Fibroblast of lung (primary cell): ENCODE measurements at regions not wholly inside any gene's neighbourhood (a gene's known extent, or its start where the extent isn't known, plus 50 kb on each side); places are given as distances from the start of the nearest gene placed in this dataset.

Experiments
- DNase-seq, 2 donors: peaks; one replicate each; pipeline versions ENCODE4 v3.0.0 to v3.0.0-alpha.2; 2010; ENCODE audit warnings: low read depth in 2 of 2
- H2AFZ ChIP-seq: 2 replicates; pipeline ENCODE4 v1.5.1; 2012; ENCODE audit warnings: low read length, control low read depth, inconsistent platforms
- H3K27ac ChIP-seq: 2 replicates; pipeline ENCODE4 v1.5.1; 2011; ENCODE audit warnings: low read length, control low read depth; ENCODE audit not compliant: insufficient read depth
- H3K27me3 ChIP-seq: 2 replicates; pipeline ENCODE4 v1.5.1; 2011; ENCODE audit warnings: mild to moderate bottlenecking, low read length; ENCODE audit not compliant: control insufficient read depth, insufficient read depth
- H3K36me3 ChIP-seq: 2 replicates; pipeline ENCODE4 v1.5.1; 2011; ENCODE audit warnings: low read length; ENCODE audit not compliant: control insufficient read depth, insufficient read depth
- H3K4me1 ChIP-seq: 2 replicates; pipeline ENCODE4 v1.5.1; 2011; ENCODE audit warnings: low read length; ENCODE audit not compliant: control insufficient read depth, insufficient read depth; ENCODE audit errors: extremely low read depth
- H3K4me2 ChIP-seq: 2 replicates; pipeline ENCODE4 v1.5.1; 2011; ENCODE audit warnings: low read length, control low read depth; ENCODE audit not compliant: insufficient read depth; ENCODE audit errors: extremely low read depth
- H3K4me3 ChIP-seq, 4 experiments: fragments of 200-600 bp in 1 of 4; sonication (generic) in 1 of 4; replicated peaks in 1 of 4; 2 replicates each; pipeline ENCODE4 v1.5.1; 2011 to 2016; ENCODE audit warnings: low read length in 4 of 4, low read depth in 3 of 4, mild to moderate bottlenecking in 3 of 4, control low read depth in 2 of 4, inconsistent platforms in 1 of 4, mixed read lengths in 1 of 4; ENCODE audit not compliant: insufficient read depth in 1 of 4; ENCODE audit errors: control extremely low read depth in 1 of 4
- H3K79me2 ChIP-seq: 2 replicates; pipeline ENCODE4 v1.5.1; 2012; ENCODE audit warnings: mild to moderate bottlenecking, low read length, inconsistent platforms; ENCODE audit not compliant: control insufficient read depth, insufficient read depth
- H3K9ac ChIP-seq: 2 replicates; pipeline ENCODE4 v1.5.1; 2011; ENCODE audit warnings: mild to moderate bottlenecking, low read length, control low read depth; ENCODE audit not compliant: insufficient read depth
- H3K9me3 ChIP-seq: 2 replicates; pipeline ENCODE4 v1.5.1; 2012; ENCODE audit warnings: low read depth, low read length; ENCODE audit not compliant: control insufficient read depth, insufficient read depth
- H4K20me1 ChIP-seq: 2 replicates; pipeline ENCODE4 v1.5.1; 2011; ENCODE audit warnings: low read length; ENCODE audit not compliant: control insufficient read depth, insufficient read depth; ENCODE audit errors: extremely low read depth
- EZH2 ChIP-seq: IDR thresholded peaks from 2 replicates; pipeline ENCODE4 v1.5.1; 2012; ENCODE audit warnings: low read length, control low read depth, mild to moderate bottlenecking; ENCODE audit errors: missing control alignments
- TF ChIP-seq, protein P1 (sequence below), 2 donors: IDR thresholded peaks in 1 of 2; conservative IDR thresholded peaks in 1 of 2; 1 replicate in 1 of 2; 2 replicates in 1 of 2; pipeline ENCODE4 v1.5.1; 2011 to 2012; ENCODE audit warnings: low read length in 2 of 2, control low read depth in 1 of 2, inconsistent platforms in 1 of 2, low read depth in 1 of 2, mild to moderate bottlenecking in 1 of 2

DNA sequence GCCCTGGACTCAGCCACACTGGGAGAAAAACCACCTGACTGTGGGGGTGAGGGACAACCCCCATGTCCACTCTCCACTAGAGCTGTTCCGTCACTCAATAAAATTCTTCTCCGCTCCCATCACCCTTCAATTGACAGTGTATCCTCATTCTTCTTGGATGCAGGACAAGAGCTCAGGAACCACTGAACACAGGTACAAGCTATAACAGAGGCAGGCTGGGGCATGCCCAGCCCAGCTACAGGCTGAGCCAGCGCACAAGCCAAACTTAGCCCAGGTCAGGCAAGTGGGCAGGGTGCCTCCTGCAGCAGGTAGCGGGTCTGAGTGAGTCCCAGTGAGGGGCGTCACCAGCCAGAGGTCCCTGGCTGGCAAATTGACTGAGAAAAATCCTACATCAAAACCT lies 183.4 kb downstream of the HINT1 start:
- Histone ChIP-seq H3K4me1 (no peaks in the 10 kb centered on the region), H3K79me2 (no peaks in the 10 kb centered on the region), H3K9me3 (no peaks in the 10 kb centered on the region), H3K27ac (no peak overlapping the region), H3K27me3 (no peaks in the 10 kb centered on the region), H3K36me3 (no peaks in the 10 kb centered on the region), H3K9ac (no peak overlapping the region), H2AFZ (no peak overlapping the region), H3K4me2 (no peak overlapping the region), H4K20me1 (no peaks in the 10 kb centered on the region), H3K4me3 (no peak overlapping the region)
- TF ChIP-seq, protein P1, sequence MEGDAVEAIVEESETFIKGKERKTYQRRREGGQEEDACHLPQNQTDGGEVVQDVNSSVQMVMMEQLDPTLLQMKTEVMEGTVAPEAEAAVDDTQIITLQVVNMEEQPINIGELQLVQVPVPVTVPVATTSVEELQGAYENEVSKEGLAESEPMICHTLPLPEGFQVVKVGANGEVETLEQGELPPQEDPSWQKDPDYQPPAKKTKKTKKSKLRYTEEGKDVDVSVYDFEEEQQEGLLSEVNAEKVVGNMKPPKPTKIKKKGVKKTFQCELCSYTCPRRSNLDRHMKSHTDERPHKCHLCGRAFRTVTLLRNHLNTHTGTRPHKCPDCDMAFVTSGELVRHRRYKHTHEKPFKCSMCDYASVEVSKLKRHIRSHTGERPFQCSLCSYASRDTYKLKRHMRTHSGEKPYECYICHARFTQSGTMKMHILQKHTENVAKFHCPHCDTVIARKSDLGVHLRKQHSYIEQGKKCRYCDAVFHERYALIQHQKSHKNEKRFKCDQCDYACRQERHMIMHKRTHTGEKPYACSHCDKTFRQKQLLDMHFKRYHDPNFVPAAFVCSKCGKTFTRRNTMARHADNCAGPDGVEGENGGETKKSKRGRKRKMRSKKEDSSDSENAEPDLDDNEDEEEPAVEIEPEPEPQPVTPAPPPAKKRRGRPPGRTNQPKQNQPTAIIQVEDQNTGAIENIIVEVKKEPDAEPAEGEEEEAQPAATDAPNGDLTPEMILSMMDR (conservative IDR thresholded peaks at IDR 0.05 in 1 of 2, IDR thresholded peaks at IDR 0.05 in 1 of 2; ENCODE audit: low read depth in 1 of 2, low read length in 2 of 2): no peak
- no peak for TF ChIP-seq EZH2
- no peak for DNase-seq

DNA sequence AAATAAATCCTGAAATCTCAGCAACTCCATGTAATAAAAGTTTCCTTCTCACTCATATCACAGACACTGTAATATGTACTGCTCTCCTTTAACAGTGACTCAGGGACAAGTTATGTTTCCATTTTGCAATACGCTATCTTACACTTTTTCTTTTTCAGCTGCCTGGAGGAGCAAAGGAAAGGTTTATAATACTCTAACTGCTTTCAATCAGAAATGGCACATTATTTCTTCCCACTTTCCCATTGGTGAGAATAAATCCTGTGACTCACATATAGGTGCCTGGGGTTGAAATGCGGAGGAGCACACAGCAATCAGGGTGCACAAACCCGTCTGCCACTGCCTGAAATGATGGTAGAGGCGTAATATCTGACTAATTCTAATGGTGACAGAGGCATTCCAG lies 186.6 kb downstream of the HINT1 start:
- Histone ChIP-seq H3K79me2 (no peaks in the 10 kb centered on the region), H3K4me2 (no peak overlapping the region)
- TF ChIP-seq, protein P1 (conservative IDR thresholded peaks at IDR 0.05 in 1 of 2, IDR thresholded peaks at IDR 0.05 in 1 of 2; ENCODE audit: low read depth in 1 of 2, low read length in 2 of 2): no peak
- TF ChIP-seq EZH2: no peak

DNA sequence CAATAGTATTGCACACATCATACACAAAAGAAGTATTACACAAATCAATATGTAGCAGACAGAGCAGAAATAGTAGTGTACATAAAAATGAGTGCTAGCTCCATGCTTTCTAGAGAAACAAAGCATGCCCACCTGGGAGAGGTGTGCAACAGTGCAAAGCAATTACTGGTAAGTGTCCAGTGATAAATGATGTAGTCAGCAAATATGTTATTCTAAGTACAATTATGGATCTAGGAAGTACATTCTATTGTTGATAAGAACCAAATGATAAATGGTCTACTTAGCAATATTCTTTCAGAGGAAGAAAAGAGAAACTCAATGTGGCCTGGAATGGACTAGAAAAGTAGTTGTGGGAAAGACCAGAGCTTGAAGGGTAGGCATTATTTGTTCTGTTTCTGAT lies 188.6 kb downstream of the HINT1 start:
- Histone ChIP-seq H3K9ac (no peak overlapping the region), H3K79me2 (no peaks in the 10 kb centered on the region), H3K36me3 (no peaks in the 10 kb centered on the region), H3K4me1 (no peaks in the 10 kb centered on the region), H3K9me3 (no peaks in the 10 kb centered on the region), H4K20me1 (no peaks in the 10 kb centered on the region), H3K4me2 (no peak overlapping the region), H3K4me3 (no peak overlapping the region), H3K27me3 (no peaks in the 10 kb centered on the region), H3K27ac (no peak overlapping the region), H2AFZ (no peak overlapping the region)
- no peak for DNase-seq
- TF ChIP-seq, protein P1 (conservative IDR thresholded peaks at IDR 0.05 in 1 of 2, IDR thresholded peaks at IDR 0.05 in 1 of 2; ENCODE audit: low read depth in 1 of 2, low read length in 2 of 2): no peak
- TF ChIP-seq EZH2: no peak

More for the DNA sequence above, 186.6 kb downstream of the HINT1 start:
- no peak overlapping the region for H2AFZ ChIP-seq
- peak in 1 of 2 donors; percentile 39 for DNase-seq
- no peak overlapping the region for H3K4me3 ChIP-seq
- no peaks in the 10 kb centered on the region for H4K20me1 ChIP-seq
- H3K9me3 ChIP-seq: no peaks in the 10 kb centered on the region
- H3K4me1 ChIP-seq: no peaks in the 10 kb centered on the region
- no peak overlapping the region for H3K27ac ChIP-seq
- no peak overlapping the region for H3K9ac ChIP-seq
- no peaks in the 10 kb centered on the region for H3K27me3 ChIP-seq
- H3K36me3 ChIP-seq: no peaks in the 10 kb centered on the region
